B cell (primary cell): ENCODE measurements at regions not wholly inside any gene's neighbourhood (a gene's known extent, or its start where the extent isn't known, plus 50 kb on each side); places are given as distances from the start of the nearest gene placed in this dataset.

Experiments
- CTCF ChIP-seq: fragments of 200-600 bp; IDR thresholded peaks from one replicate; pipeline ENCODE4 v1.8.0; 2022; ENCODE audit warnings: antibody characterized with exemption, mild to moderate bottlenecking
- EZH2 ChIP-seq: IDR thresholded peaks from 2 replicates; pipeline ENCODE4 v1.6.1; 2012; ENCODE audit warnings: borderline replicate concordance, low read depth, mild to moderate bottlenecking, moderate library complexity, low read length; ENCODE audit not compliant: insufficient read depth, poor library complexity, severe bottlenecking

GRCh38 chr5:5572010-5572865 is 149.8 kb downstream of the ICE1 start:
- no peak for TF ChIP-seq CTCF
- TF ChIP-seq EZH2 = no peak
